ENCODE measurements at regions not wholly inside any gene's neighbourhood (a gene's known extent, or its start where the extent isn't known, plus 50 kb on each side); places are given as distances from the start of the nearest gene placed in this dataset.
"Not testable (repeated sequence)": the region's sequence is repeated elsewhere in the genome, so short reads cannot be mapped to it uniquely, and the experiment has no call there.

DNA sequence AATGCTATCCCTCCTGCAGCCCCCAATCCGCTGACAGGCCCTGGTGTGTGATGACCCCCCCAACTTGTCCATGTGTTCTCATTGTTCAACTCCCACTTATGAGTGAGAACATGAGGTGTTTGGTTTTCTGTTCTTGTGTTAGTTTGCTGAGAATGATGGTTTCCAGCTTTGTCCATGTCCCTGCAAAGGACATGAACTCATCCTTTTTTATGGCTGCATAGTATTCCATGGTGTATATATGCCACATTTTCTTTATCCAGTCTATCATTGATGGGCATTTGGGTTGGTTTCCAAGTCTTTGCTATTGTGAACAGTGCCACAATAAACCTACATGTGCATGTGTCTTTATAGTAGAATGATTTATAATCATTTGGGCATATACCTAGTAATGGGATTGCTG, 131.9 kb upstream of the MTPN start:
- H3K36me3 ChIP-seq (ENCODE audit: insufficient read depth, low read length); H3K9ac ChIP-seq (ENCODE audit: low read depth, low read length); H3K4me1 ChIP-seq (ENCODE audit: insufficient read depth, low read length); H3K9me3 ChIP-seq (ENCODE audit: control insufficient read depth, insufficient read depth, low read length): not testable (repeated sequence)

GRCh38 chr7:136105191-136105590, 128.0 kb upstream of the MTPN start:
- no peaks in the 10 kb centered on the region for H3K4me1 ChIP-seq (ENCODE audit: insufficient read depth, low read length)
- no peaks in the 10 kb centered on the region for H3K36me3 ChIP-seq (ENCODE audit: insufficient read depth, low read length)
- H3K9ac ChIP-seq (ENCODE audit: low read depth, low read length), result no peak overlapping the region
- no peaks in the 10 kb centered on the region for H3K9me3 ChIP-seq (ENCODE audit: control insufficient read depth, insufficient read depth, low read length)

- H3K4me1 ChIP-seq (ENCODE audit: insufficient read depth, low read length), result no peaks in the 10 kb centered on the region
- no peak overlapping the region for H3K9ac ChIP-seq (ENCODE audit: low read depth, low read length)
- no peaks in the 10 kb centered on the region for H3K36me3 ChIP-seq (ENCODE audit: insufficient read depth, low read length)
- H3K9me3 ChIP-seq (ENCODE audit: control insufficient read depth, insufficient read depth, low read length), result no peaks in the 10 kb centered on the region
Observed at GRCh38 chr7:136104269-136104603, 127.1 kb upstream of the MTPN start.

GRCh38 chr7:136103545-136104268, 126.5 kb upstream of the MTPN start:
- no peaks in the 10 kb centered on the region for H3K36me3 ChIP-seq (ENCODE audit: insufficient read depth, low read length)
- H3K4me1 ChIP-seq (ENCODE audit: insufficient read depth, low read length), result no peaks in the 10 kb centered on the region
- H3K9me3 ChIP-seq (ENCODE audit: control insufficient read depth, insufficient read depth, low read length), result no peaks in the 10 kb centered on the region
- no peak overlapping the region for H3K9ac ChIP-seq (ENCODE audit: low read depth, low read length)

GRCh38 chr7:136102881-136103280, 125.7 kb upstream of the MTPN start:
- Histone ChIP-seq H3K36me3 (ENCODE audit: insufficient read depth, low read length) (no peaks in the 10 kb centered on the region), H3K9me3 (ENCODE audit: control insufficient read depth, insufficient read depth, low read length) (no peaks in the 10 kb centered on the region), H3K9ac (ENCODE audit: low read depth, low read length) (no peak overlapping the region), H3K4me1 (ENCODE audit: insufficient read depth, low read length) (no peaks in the 10 kb centered on the region)

- H3K4me1 ChIP-seq (ENCODE audit: insufficient read depth, low read length), result not testable (repeated sequence)
Observed at GRCh38 chr7:136092714-136093113, 115.6 kb upstream of the MTPN start.

DNA sequence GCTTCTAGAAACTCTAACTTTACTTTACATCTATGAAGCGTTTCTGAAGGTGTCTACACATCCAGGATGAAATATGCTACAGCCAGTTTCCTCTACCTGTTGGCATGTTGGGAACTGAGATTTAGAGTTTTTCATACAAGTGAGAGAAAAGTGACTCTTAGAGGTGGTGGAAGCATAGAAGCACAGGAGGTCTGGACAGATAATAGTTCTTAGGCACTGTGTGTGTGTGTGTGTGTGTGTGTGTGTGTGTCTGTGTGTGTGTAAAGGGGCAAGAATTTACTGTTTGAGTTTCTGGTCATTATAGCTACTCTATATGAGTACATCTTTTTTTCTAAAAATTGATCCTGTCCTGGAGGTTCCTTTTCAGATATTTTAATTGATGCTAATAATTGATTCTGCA, 110.7 kb upstream of the MTPN start:
- no peak overlapping the region for H3K9ac ChIP-seq (ENCODE audit: low read depth, low read length)
- H3K4me1 ChIP-seq (ENCODE audit: insufficient read depth, low read length), result no peaks in the 10 kb centered on the region
- H3K36me3 ChIP-seq (ENCODE audit: insufficient read depth, low read length), result no peaks in the 10 kb centered on the region
- no peaks in the 10 kb centered on the region for H3K9me3 ChIP-seq (ENCODE audit: control insufficient read depth, insufficient read depth, low read length)

More at GRCh38 chr7:136092714-136093113, 115.6 kb upstream of the MTPN start:
- not testable (repeated sequence) for H3K9me3 ChIP-seq (ENCODE audit: control insufficient read depth, insufficient read depth, low read length); H3K9ac ChIP-seq (ENCODE audit: low read depth, low read length); H3K36me3 ChIP-seq (ENCODE audit: insufficient read depth, low read length)

- Histone ChIP-seq H3K9ac (ENCODE audit: low read depth, low read length) (peak overlapping the region; percentile 35; the same call in 1 of the 2 replicates), H3K4me1 (ENCODE audit: insufficient read depth, low read length) (no peaks in the 10 kb centered on the region), H3K9me3 (ENCODE audit: control insufficient read depth, insufficient read depth, low read length) (no peaks in the 10 kb centered on the region), H3K36me3 (ENCODE audit: insufficient read depth, low read length) (no peaks in the 10 kb centered on the region)
Observed at GRCh38 chr7:136086712-136087111, 109.6 kb upstream of the MTPN start.

- H3K9me3 ChIP-seq (ENCODE audit: control insufficient read depth, insufficient read depth, low read length), result no peaks in the 10 kb centered on the region
- no peaks in the 10 kb centered on the region for H3K36me3 ChIP-seq (ENCODE audit: insufficient read depth, low read length)
- H3K4me1 ChIP-seq (ENCODE audit: insufficient read depth, low read length), result no peaks in the 10 kb centered on the region
- no peak overlapping the region for H3K9ac ChIP-seq (ENCODE audit: low read depth, low read length)
Observed at GRCh38 chr7:136079934-136080333, 102.8 kb upstream of the MTPN start.

DNA sequence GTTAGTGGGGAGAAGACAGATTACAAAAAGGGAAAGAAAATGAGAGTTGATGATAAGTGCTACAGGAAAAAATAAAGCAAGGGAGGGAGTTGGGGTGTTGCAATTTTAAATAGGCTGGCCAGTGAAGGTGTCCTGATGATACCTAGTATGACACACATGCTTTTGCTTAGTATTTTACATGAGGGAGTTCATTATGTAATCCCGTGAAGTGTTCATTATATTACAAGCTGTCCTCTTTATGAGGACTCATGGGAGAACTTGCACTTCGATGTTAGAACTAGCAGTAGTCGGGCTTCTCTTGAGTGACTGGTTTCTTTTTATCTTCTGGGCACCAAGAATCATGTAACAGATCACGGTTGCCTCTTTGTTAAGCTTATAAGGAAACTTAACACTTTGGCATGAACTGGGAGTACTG, 102.3 kb upstream of the MTPN start:
- no peaks in the 10 kb centered on the region for H3K4me1 ChIP-seq (ENCODE audit: insufficient read depth, low read length)
- no peaks in the 10 kb centered on the region for H3K9me3 ChIP-seq (ENCODE audit: control insufficient read depth, insufficient read depth, low read length)
- H3K36me3 ChIP-seq (ENCODE audit: insufficient read depth, low read length), result no peaks in the 10 kb centered on the region
- no peak overlapping the region for H3K9ac ChIP-seq (ENCODE audit: low read depth, low read length)

DNA sequence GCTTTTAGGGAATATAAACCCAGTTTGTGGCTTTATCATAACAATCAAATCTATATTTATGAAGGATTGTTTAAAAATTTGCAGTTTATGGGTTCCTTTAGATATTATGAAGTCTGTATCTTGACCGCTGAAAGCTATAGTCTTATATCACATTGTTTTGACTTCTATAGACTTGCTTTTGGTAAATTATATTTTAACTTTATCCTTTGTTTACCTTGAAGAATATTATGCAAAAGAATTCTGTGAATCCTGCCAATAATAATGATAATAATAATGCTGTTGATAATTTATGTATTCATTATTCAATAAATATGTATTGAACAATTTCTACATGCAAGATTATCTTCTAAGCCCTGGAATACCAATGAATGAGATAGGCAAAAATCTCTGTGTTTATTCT, 101.9 kb upstream of the MTPN start:
- no peak overlapping the region for H3K9ac ChIP-seq (ENCODE audit: low read depth, low read length)
- no peaks in the 10 kb centered on the region for H3K36me3 ChIP-seq (ENCODE audit: insufficient read depth, low read length)
- H3K4me1 ChIP-seq (ENCODE audit: insufficient read depth, low read length), result no peaks in the 10 kb centered on the region
- H3K9me3 ChIP-seq (ENCODE audit: control insufficient read depth, insufficient read depth, low read length), result no peaks in the 10 kb centered on the region

DNA sequence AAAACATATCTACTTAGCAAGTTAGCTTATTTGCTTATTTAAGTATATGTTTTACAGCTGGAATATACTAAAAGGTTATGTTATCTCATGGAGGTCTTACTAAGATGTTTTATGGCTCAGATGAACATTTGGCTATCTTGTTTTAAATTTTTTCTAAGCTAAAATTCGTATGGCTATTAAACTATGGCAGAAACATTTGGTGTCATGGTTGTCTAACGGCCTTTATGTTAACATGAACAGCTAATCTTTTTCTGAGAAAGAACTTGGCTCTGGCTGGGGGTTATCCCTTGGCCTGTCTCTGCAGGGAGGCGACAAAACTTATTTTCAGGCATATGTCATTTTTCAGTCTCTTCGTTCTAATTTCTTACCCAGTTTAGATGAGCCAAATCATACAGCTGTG, 101.5 kb upstream of the MTPN start:
- no peaks in the 10 kb centered on the region for H3K4me1 ChIP-seq (ENCODE audit: insufficient read depth, low read length)
- H3K9ac ChIP-seq (ENCODE audit: low read depth, low read length), result no peak overlapping the region
- no peaks in the 10 kb centered on the region for H3K9me3 ChIP-seq (ENCODE audit: control insufficient read depth, insufficient read depth, low read length)
- no peaks in the 10 kb centered on the region for H3K36me3 ChIP-seq (ENCODE audit: insufficient read depth, low read length)

DNA sequence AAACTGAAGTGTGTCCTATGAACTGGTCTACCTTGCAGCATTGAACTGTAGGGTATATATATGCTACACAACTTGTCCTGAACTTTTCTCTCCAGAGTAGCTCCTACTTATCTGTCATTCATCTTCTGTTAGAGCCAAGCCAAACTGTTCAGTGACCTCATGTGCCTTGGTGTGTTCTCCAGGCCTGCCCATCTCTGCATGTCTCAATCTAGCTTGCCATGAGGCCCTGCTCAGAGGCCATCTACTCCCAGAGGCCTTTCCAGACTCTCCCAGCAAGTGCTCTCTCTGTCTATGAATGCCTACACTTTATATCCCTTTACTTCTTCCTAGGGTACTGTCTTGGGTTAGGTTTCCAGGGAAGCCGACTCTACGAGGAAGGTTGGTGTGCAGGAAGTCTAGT, 99.8 kb upstream of the MTPN start:
- H3K4me1 ChIP-seq (ENCODE audit: insufficient read depth, low read length), result no peaks in the 10 kb centered on the region
- no peaks in the 10 kb centered on the region for H3K9me3 ChIP-seq (ENCODE audit: control insufficient read depth, insufficient read depth, low read length)
- H3K36me3 ChIP-seq (ENCODE audit: insufficient read depth, low read length), result no peaks in the 10 kb centered on the region
- H3K9ac ChIP-seq (ENCODE audit: low read depth, low read length), result no peak overlapping the region

DNA sequence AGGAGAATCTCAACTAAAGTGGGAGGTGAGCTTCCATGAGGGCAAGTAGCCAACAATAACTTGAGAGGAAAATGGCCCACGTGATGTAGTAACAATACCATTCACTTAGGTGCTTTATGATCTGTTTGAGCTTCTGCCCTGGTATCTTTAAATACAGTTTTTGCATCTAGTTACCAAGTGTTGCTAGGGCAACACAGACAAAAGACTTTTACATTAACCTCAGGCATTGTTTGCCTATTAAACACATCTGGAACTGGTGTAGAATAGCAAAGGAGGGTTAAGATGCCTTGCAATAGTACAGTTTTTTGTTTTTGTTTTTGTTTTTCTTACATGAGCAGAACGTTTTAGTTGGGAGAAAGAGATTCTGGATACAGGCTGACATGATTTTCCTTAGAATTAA, 97.7 kb upstream of the MTPN start:
- H3K9ac ChIP-seq (ENCODE audit: low read depth, low read length), result no peak overlapping the region
- H3K36me3 ChIP-seq (ENCODE audit: insufficient read depth, low read length), result no peaks in the 10 kb centered on the region
- H3K9me3 ChIP-seq (ENCODE audit: control insufficient read depth, insufficient read depth, low read length), result no peaks in the 10 kb centered on the region
- H3K4me1 ChIP-seq (ENCODE audit: insufficient read depth, low read length), result no peaks in the 10 kb centered on the region

- no peaks in the 10 kb centered on the region for H3K36me3 ChIP-seq (ENCODE audit: insufficient read depth, low read length)
- H3K9ac ChIP-seq (ENCODE audit: low read depth, low read length), result no peak overlapping the region
- H3K4me1 ChIP-seq (ENCODE audit: insufficient read depth, low read length), result no peaks in the 10 kb centered on the region
- H3K9me3 ChIP-seq (ENCODE audit: control insufficient read depth, insufficient read depth, low read length), result no peaks in the 10 kb centered on the region
Observed at GRCh38 chr7:136072447-136072846, 95.3 kb upstream of the MTPN start.

Measured in ES-I3 (cell line).